ENCODE measurements at regions not wholly inside any gene's neighbourhood (a gene's known extent, or its start where the extent isn't known, plus 50 kb on each side); places are given as distances from the start of the nearest gene placed in this dataset.

GRCh38 chr15:93180128-93180527, 91.1 kb upstream of the RGMA start:
- ChIA-PET CTCF (interaction anchor here (1.3 to 1.4 kb wide), 2 partner anchors 92 to 940 kb away, joined by 3 to 7 read pairs; no protein-coding TSS in a partner anchor), POLR2A (no interaction called here)
- Histone ChIP-seq H2AFZ (ENCODE audit: low read depth) (no peak overlapping the region), H3K9me2 (no peaks in the 10 kb centered on the region), H3K4me1 (ENCODE audit: control insufficient read depth in 1 of 2, insufficient read depth in 2 of 2, low read depth in 1 of 2, low read length in 1 of 2) (peaks cover 0 to 23% of the 10 kb centered on the region in 2 experiments; a peak in 1 of 4 replicates), H3K4me2 (no peak overlapping the region), H3K9ac (no peak overlapping the region), H3K36me3 (replicated peaks in 1 of 2; ENCODE audit: control insufficient read depth in 1 of 2, insufficient read depth in 2 of 2, low read length in 1 of 2) (no peaks in the 10 kb centered on the region), H3F3A (replicated peaks; ENCODE audit: insufficient read depth) (no peaks in the 10 kb centered on the region), H3K4me3 (ENCODE audit: low read depth in 2 of 2, low read length in 1 of 2) (no peak overlapping the region), H3K27me3 (ENCODE audit: insufficient read depth) (no peaks in the 10 kb centered on the region), H3K27ac (ENCODE audit: low read depth in 2 of 2, low read length in 1 of 2) (no peak overlapping the region), H4K20me1 (ENCODE audit: insufficient read depth) (no peaks in the 10 kb centered on the region), H3K9me3 (no peaks in the 10 kb centered on the region), H3K79me2 (ENCODE audit: insufficient read depth) (no peaks in the 10 kb centered on the region)
- no peak for DNase-seq
- WGBS (ENCODE audit: low lambda C conversion rate): 33% methylated on average over 3 of the region's 7 CpGs
- TF ChIP-seq FOSL2 (IDR thresholded peaks at IDR 0.05; ENCODE audit: borderline replicate concordance, low read depth) (no peak), NRF1 (IDR thresholded peaks at IDR 0.05; ENCODE audit: low read depth, low read length) (no peak), EP300 (IDR thresholded peaks at IDR 0.05; ENCODE audit: borderline replicate concordance in 1 of 2, low read depth in 1 of 2, low read length in 1 of 2) (no peak)

- Histone ChIP-seq H3K4me1 (ENCODE audit: control insufficient read depth in 1 of 2, insufficient read depth in 2 of 2, low read depth in 1 of 2, low read length in 1 of 2) (peaks cover 0 to 23% of the 10 kb centered on the region in 2 experiments; a peak in 1 of 4 replicates), H3K9me3 (no peaks in the 10 kb centered on the region), H3K27ac (ENCODE audit: low read depth in 2 of 2, low read length in 1 of 2) (no peak overlapping the region), H3K9me2 (no peaks in the 10 kb centered on the region), H3K79me2 (ENCODE audit: insufficient read depth) (no peaks in the 10 kb centered on the region), H4K20me1 (ENCODE audit: insufficient read depth) (no peaks in the 10 kb centered on the region), H3K4me2 (no peak overlapping the region), H3K27me3 (ENCODE audit: insufficient read depth) (no peaks in the 10 kb centered on the region), H3K4me3 (ENCODE audit: low read depth in 2 of 2, low read length in 1 of 2) (no peak overlapping the region), H3K36me3 (replicated peaks in 1 of 2; ENCODE audit: control insufficient read depth in 1 of 2, insufficient read depth in 2 of 2, low read length in 1 of 2) (no peaks in the 10 kb centered on the region), H3K9ac (no peak overlapping the region), H3F3A (replicated peaks; ENCODE audit: insufficient read depth) (no peaks in the 10 kb centered on the region), H2AFZ (ENCODE audit: low read depth) (no peak overlapping the region)
- CTCF ChIA-PET: interaction anchor here (1.3 to 1.4 kb wide), 2 partner anchors 92 to 941 kb away, joined by 3 to 7 read pairs; no protein-coding TSS in a partner anchor
- 39% methylated on average over 16 of the region's 17 CpGs for WGBS (ENCODE audit: low lambda C conversion rate)
- POLR2A ChIA-PET: interaction anchor here (0.6 kb wide), 1 partner anchor 89 kb away, joined by 3 read pairs; no protein-coding TSS in a partner anchor
- DNase-seq: peak; percentile 54
- TF ChIP-seq USF2 (IDR thresholded peaks at IDR 0.05; ENCODE audit: borderline replicate concordance, low read depth, low read length) (no peak), PBX3 (IDR thresholded peaks at IDR 0.05) (no peak), IRF3 (IDR thresholded peaks at IDR 0.05; ENCODE audit: low read depth, low read length) (no peak), FOSL2 (IDR thresholded peaks at IDR 0.05; ENCODE audit: borderline replicate concordance, low read depth) (no peak), RCOR1 (IDR thresholded peaks at IDR 0.05; ENCODE audit: low read length) (no peak), REST (IDR thresholded peaks at IDR 0.05; ENCODE audit: low read depth, low read length) (no peak), RFX5 (IDR thresholded peaks at IDR 0.05; ENCODE audit: low read length) (no peak), JUND (IDR thresholded peaks at IDR 0.05) (no peak), ELF1 (IDR thresholded peaks at IDR 0.05) (no peak), TEAD4 (IDR thresholded peaks at IDR 0.05; ENCODE audit: borderline replicate concordance, insufficient read depth) (no peak), MXI1 (IDR thresholded peaks at IDR 0.05; ENCODE audit: low read depth, low read length) (no peak), FOXM1 (IDR thresholded peaks at IDR 0.05; ENCODE audit: low read depth) (no peak), NFIC (IDR thresholded peaks at IDR 0.05; ENCODE audit: borderline replicate concordance) (no peak), SIN3A (IDR thresholded peaks at IDR 0.05; ENCODE audit: borderline replicate concordance, low read depth, low read length) (no peak), CTCF (IDR thresholded peaks at IDR 0.05) (no peak), NRF1 (IDR thresholded peaks at IDR 0.05; ENCODE audit: low read depth, low read length) (no peak), GABPA (IDR thresholded peaks at IDR 0.05; ENCODE audit: low read depth) (no peak)
These were observed 90.7 kb upstream of the RGMA start for GRCh38 chr15:93179700-93180102.

Data from SK-N-SH (cell line).